GM18520 (cell line): ENCODE measurements at regions not wholly inside any gene's neighbourhood (a gene's known extent, or its start where the extent isn't known, plus 50 kb on each side); places are given as distances from the start of the nearest gene placed in this dataset.
"Not testable (repeated sequence)": the region's sequence is repeated elsewhere in the genome, so short reads cannot be mapped to it uniquely, and the experiment has no call there.

ENCODE experiments used
- ATAC-seq: cut with Tn5 transposase; IDR thresholded peaks from one replicate; pipeline ENCODE4 v1.9.1; 2021; ENCODE audit not compliant: unreplicated experiment

- ATAC-seq, result not testable (repeated sequence)
Observed at GRCh38 chr2:87075054-87075790, 53.6 kb upstream of the PLGLB1 start.

- peak; percentile 16 for ATAC-seq
Observed at GRCh38 chr2:87075791-87076252, 54.2 kb upstream of the PLGLB1 start.

GRCh38 chr2:87076253-87077123 lies 54.8 kb upstream of the PLGLB1 start:
- peak; percentile 91 for ATAC-seq

- not testable (repeated sequence) for ATAC-seq
Observed at GRCh38 chr2:87077124-87077446, 55.4 kb upstream of the PLGLB1 start.

- not testable (repeated sequence) for ATAC-seq
Observed at GRCh38 chr2:87081727-87082126, 60.1 kb upstream of the PLGLB1 start.

- ATAC-seq, result not testable (repeated sequence)
Observed at GRCh38 chr2:87088079-87088478, 66.4 kb upstream of the PLGLB1 start.

GRCh38 chr2:87089401-87089800 lies 67.8 kb upstream of the PLGLB1 start:
- ATAC-seq, result not testable (repeated sequence)

- not testable (repeated sequence) for ATAC-seq
Observed at GRCh38 chr2:87093252-87093651, 71.6 kb upstream of the PLGLB1 start.

- not testable (repeated sequence) for ATAC-seq
Observed at GRCh38 chr2:87093937-87094529, 72.4 kb upstream of the PLGLB1 start.

- not testable (repeated sequence) for ATAC-seq
Observed at GRCh38 chr2:87095804-87096203, 74.2 kb upstream of the PLGLB1 start.

GRCh38 chr2:87128761-87129553 lies 107.3 kb upstream of the PLGLB1 start:
- ATAC-seq, result not testable (repeated sequence)

GRCh38 chr2:87132577-87132976 lies 110.9 kb upstream of the PLGLB1 start:
- not testable (repeated sequence) for ATAC-seq

GRCh38 chr2:87151835-87152493 lies 130.3 kb upstream of the PLGLB1 start:
- not testable (repeated sequence) for ATAC-seq

GRCh38 chr2:87174454-87174853 lies 152.8 kb upstream of the PLGLB1 start:
- not testable (repeated sequence) for ATAC-seq

GRCh38 chr2:87183373-87183772 lies 161.7 kb upstream of the PLGLB1 start:
- ATAC-seq, result not testable (repeated sequence)

- not testable (repeated sequence) for ATAC-seq
Observed at GRCh38 chr2:87184260-87184659, 162.6 kb upstream of the PLGLB1 start.

GRCh38 chr2:87189214-87189613 lies 167.6 kb upstream of the PLGLB1 start:
- not testable (repeated sequence) for ATAC-seq

- peak; percentile 67 for ATAC-seq
Observed at GRCh38 chr2:87193336-87193735, 171.7 kb upstream of the PLGLB1 start.

- not testable (repeated sequence) for ATAC-seq
Observed at GRCh38 chr2:87194254-87194999, 172.8 kb upstream of the PLGLB1 start.
